HUES6 (cell line): ENCODE measurements at regions not wholly inside any gene's neighbourhood (a gene's known extent, or its start where the extent isn't known, plus 50 kb on each side); places are given as distances from the start of the nearest gene placed in this dataset.

Experiments
- H3K27ac ChIP-seq: 2 replicates; pipeline ENCODE4 v1.7.0; 2013; ENCODE audit warnings: low read depth, mild to moderate bottlenecking, low read length, inconsistent platforms
- H3K27me3 ChIP-seq: 2 replicates; pipeline ENCODE4 v1.6.1; 2013; ENCODE audit warnings: low read length; ENCODE audit not compliant: control insufficient read depth, insufficient read depth
- H3K36me3 ChIP-seq: 2 replicates; pipeline ENCODE4 v1.6.1; 2013; ENCODE audit warnings: low read length; ENCODE audit not compliant: control insufficient read depth, insufficient read depth
- H3K4me1 ChIP-seq: 2 replicates; pipeline ENCODE4 v1.6.1; 2013; ENCODE audit warnings: low read length; ENCODE audit not compliant: control insufficient read depth, insufficient read depth
- H3K4me3 ChIP-seq: 2 replicates; pipeline ENCODE4 v1.5.1; 2013; ENCODE audit warnings: low read depth, low read length
- H3K9ac ChIP-seq: one replicate; pipeline ENCODE4 v1.6.1; 2013; ENCODE audit warnings: mild to moderate bottlenecking, low read length
- H3K9me3 ChIP-seq: 2 replicates; pipeline ENCODE4 v1.6.1; 2013; ENCODE audit warnings: low read depth, low read length; ENCODE audit not compliant: control insufficient read depth, insufficient read depth

GRCh38 chr3:113153499-113154107, 57.8 kb upstream of the BOC start:
- Histone ChIP-seq H3K27ac (no peak overlapping the region), H3K36me3 (no peaks in the 10 kb centered on the region), H3K9me3 (no peaks in the 10 kb centered on the region), H3K9ac (no peak overlapping the region), H3K4me1 (peaks cover 27% of the 10 kb centered on the region), H3K4me3 (no peak overlapping the region), H3K27me3 (no peaks in the 10 kb centered on the region)

GRCh38 chr3:113156816-113157333, 54.5 kb upstream of the BOC start:
- Histone ChIP-seq H3K27ac (no peak overlapping the region), H3K27me3 (no peaks in the 10 kb centered on the region), H3K4me1 (peaks cover 14% of the 10 kb centered on the region), H3K36me3 (no peaks in the 10 kb centered on the region), H3K9me3 (no peaks in the 10 kb centered on the region), H3K4me3 (no peak overlapping the region), H3K9ac (no peak overlapping the region)

- Histone ChIP-seq H3K27me3 (no peaks in the 10 kb centered on the region), H3K27ac (no peak overlapping the region), H3K36me3 (no peaks in the 10 kb centered on the region), H3K9me3 (no peaks in the 10 kb centered on the region), H3K9ac (no peak overlapping the region), H3K4me1 (peaks cover 9% of the 10 kb centered on the region), H3K4me3 (no peak overlapping the region)
These were observed 53.8 kb upstream of the BOC start for GRCh38 chr3:113157408-113158030.

GRCh38 chr3:113158171-113158570, 53.2 kb upstream of the BOC start:
- Histone ChIP-seq H3K9ac (no peak overlapping the region), H3K4me3 (no peak overlapping the region), H3K27me3 (no peaks in the 10 kb centered on the region), H3K4me1 (peaks cover 8% of the 10 kb centered on the region), H3K27ac (no peak overlapping the region), H3K36me3 (no peaks in the 10 kb centered on the region), H3K9me3 (no peaks in the 10 kb centered on the region)
